ENCODE measurements at regions not wholly inside any gene's neighbourhood (a gene's known extent, or its start where the extent isn't known, plus 50 kb on each side); places are given as distances from the start of the nearest gene placed in this dataset.
"Not testable (repeated sequence)": the region's sequence is repeated elsewhere in the genome, so short reads cannot be mapped to it uniquely, and the experiment has no call there.

GRCh38 chr13:61500176-61500575 lies 84.5 kb upstream of the PCDH20 start:
- no peak overlapping the region for H3K4me3 ChIP-seq
- no peak for TF ChIP-seq CTCF (IDR thresholded peaks at IDR 0.05)
- no peaks in the 10 kb centered on the region for H3K36me3 ChIP-seq (ENCODE audit: low read depth)
- no peak for DNase-seq
- no peaks in the 10 kb centered on the region for H3K4me1 ChIP-seq (ENCODE audit: low read depth)
- H3K9me3 ChIP-seq = no peaks in the 10 kb centered on the region
- intact Hi-C loops (cut with DNase I, micrococcal nuclease) = no loop called here
- no peak for ATAC-seq

- no peak for ATAC-seq
- no peak overlapping the region for H3K4me3 ChIP-seq
- no peaks in the 10 kb centered on the region for H3K36me3 ChIP-seq (ENCODE audit: low read depth)
- TF ChIP-seq CTCF (IDR thresholded peaks at IDR 0.05) = no peak
- DNase-seq = no peak
- intact Hi-C loops (cut with DNase I, micrococcal nuclease) = no loop called here
- H3K9me3 ChIP-seq = no peaks in the 10 kb centered on the region
- no peaks in the 10 kb centered on the region for H3K4me1 ChIP-seq (ENCODE audit: low read depth)
These were observed 80.0 kb upstream of the PCDH20 start for GRCh38 chr13:61495648-61496047.

GRCh38 chr13:61493556-61493955 lies 77.9 kb upstream of the PCDH20 start:
- intact Hi-C loops (cut with DNase I, micrococcal nuclease); H3K9me3 ChIP-seq; ATAC-seq; H3K4me3 ChIP-seq; H3K4me1 ChIP-seq (ENCODE audit: low read depth); H3K36me3 ChIP-seq (ENCODE audit: low read depth); DNase-seq: not testable (repeated sequence)

GRCh38 chr13:61486496-61486895 lies 70.8 kb upstream of the PCDH20 start:
- Histone ChIP-seq H3K36me3 (ENCODE audit: low read depth) (no peaks in the 10 kb centered on the region), H3K4me3 (no peak overlapping the region), H3K9me3 (no peaks in the 10 kb centered on the region), H3K4me1 (ENCODE audit: low read depth) (no peaks in the 10 kb centered on the region)
- ATAC-seq (no peak), DNase-seq (no peak)
- intact Hi-C loops (cut with DNase I, micrococcal nuclease) = no loop called here
- no peak for TF ChIP-seq CTCF (IDR thresholded peaks at IDR 0.05)

- H3K36me3 ChIP-seq (ENCODE audit: low read depth) = no peaks in the 10 kb centered on the region
- no peak overlapping the region for H3K4me3 ChIP-seq
- H3K4me1 ChIP-seq (ENCODE audit: low read depth) = no peaks in the 10 kb centered on the region
- DNase-seq = no peak
- no peaks in the 10 kb centered on the region for H3K9me3 ChIP-seq
- intact Hi-C loops (cut with DNase I, micrococcal nuclease) = no loop called here
- no peak for TF ChIP-seq CTCF (IDR thresholded peaks at IDR 0.05)
- no peak for ATAC-seq
These were observed 69.6 kb upstream of the PCDH20 start for GRCh38 chr13:61485128-61485765.

- no peak for DNase-seq
- Histone ChIP-seq H3K36me3 (ENCODE audit: low read depth) (no peaks in the 10 kb centered on the region), H3K9me3 (no peaks in the 10 kb centered on the region), H3K4me3 (no peak overlapping the region), H3K4me1 (ENCODE audit: low read depth) (no peaks in the 10 kb centered on the region)
- intact Hi-C loops (cut with DNase I, micrococcal nuclease) = no loop called here
- no peak for TF ChIP-seq CTCF (IDR thresholded peaks at IDR 0.05)
- no peak for ATAC-seq
These were observed 62.0 kb upstream of the PCDH20 start for GRCh38 chr13:61477619-61478018.

All from mucosa of descending colon (tissue), 3 donors.